GM21576 (cell line): ENCODE measurements at regions not wholly inside any gene's neighbourhood (a gene's known extent, or its start where the extent isn't known, plus 50 kb on each side); places are given as distances from the start of the nearest gene placed in this dataset.

Experiments
- ATAC-seq: cut with Tn5 transposase; IDR thresholded peaks from one replicate; pipeline ENCODE4 v1.9.1; 2021; ENCODE audit warnings: mild to moderate bottlenecking, moderate library complexity; ENCODE audit not compliant: unreplicated experiment

DNA sequence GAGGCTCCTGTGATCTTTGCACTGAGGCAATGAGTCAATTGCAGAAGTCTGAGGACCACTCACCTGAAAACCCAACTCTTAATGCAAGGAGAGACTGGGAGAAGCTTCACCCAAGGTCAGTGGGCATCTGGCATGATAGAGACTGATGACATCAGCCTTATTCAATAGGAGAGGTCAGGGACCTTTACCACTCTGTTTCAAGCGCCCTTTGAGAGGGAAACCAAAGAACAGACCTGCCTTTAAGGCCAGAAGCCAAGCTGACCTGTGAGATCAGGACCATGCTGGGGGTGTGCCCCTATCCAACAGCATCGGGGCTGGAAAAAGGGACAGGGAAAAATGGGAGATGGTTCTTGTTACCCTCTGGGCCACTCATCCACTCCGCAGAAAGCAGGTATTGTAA lies 83.3 kb upstream of the FOXN3 start:
- ATAC-seq: no peak

GRCh38 chr14:89498878-89499277 lies 81.8 kb upstream of the FOXN3 start:
- no peak for ATAC-seq

DNA sequence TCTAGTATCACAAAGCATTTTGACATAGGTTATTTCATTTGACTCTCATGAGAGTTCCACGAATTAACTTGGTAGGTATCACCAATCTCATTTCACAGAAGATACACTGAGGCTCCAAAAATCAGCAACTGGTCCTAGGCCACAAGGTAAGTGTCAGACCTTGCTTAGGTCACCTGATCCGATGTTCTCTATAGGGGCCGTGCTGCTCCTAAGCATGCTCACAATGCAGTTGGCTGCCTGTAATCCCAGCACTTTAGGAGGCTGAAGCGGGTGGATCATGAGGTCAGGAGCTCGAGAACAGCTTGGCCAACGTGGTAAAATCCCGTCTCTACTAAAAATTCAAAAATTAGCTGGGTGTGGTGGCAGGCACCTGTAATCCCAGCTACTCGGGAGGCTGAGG lies 78.7 kb upstream of the FOXN3 start:
- ATAC-seq: no peak

DNA sequence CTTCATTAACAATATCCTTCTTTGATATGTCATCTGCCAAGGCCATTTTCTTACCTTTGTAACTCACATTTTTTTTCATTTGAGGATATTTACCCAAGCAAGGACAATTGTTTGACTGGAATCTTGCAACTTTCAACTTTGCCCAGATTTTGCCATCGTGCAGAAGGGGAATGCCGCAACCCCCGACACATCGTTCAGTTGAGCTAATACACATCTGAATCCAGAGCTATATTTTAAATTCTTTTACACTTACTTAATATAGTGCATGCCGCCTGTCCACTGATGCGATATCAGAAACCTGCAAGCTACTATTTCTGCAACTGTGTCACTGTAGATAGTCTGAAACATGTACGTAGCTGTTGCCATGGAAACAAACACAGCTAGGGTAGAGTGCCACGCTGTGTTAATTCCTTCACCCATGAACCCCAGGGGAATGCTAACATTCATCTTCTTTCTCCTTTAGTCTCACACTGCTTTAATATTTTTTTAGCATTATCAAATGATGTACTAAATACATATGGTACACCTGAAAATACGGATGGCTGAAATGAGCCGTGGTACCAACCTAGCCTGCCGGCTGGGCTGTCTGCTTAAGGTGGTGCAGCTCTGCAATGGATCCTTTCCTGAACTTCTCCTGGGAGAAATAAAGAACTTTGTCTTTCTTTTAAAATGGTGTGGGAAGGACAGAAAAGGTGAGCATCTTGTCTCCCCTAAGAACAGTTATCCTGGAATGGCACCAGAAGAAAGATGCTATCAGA lies 77.0 kb upstream of the FOXN3 start:
- peak; percentile 95 for ATAC-seq

DNA sequence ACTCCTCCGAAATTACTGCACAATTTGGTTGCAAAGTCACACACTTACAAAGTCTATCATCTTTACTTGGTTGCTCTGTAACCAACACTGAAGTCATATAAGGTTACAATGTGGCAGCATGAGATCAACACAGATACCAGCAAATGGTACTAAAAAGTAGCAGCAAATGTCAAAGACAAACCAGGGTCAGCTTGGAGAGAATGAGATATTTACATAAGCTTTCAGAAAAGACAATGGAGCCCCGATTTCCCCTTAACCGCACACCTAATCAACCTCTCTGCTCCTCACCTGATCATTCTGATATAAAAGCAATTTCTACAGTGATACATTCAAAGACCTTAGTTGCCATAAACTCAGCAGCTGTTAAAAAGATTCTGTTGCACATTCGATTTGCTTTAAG lies 76.4 kb upstream of the FOXN3 start:
- ATAC-seq: no peak

GRCh38 chr14:89491711-89492381 lies 74.8 kb upstream of the FOXN3 start:
- ATAC-seq: no peak

- no peak for ATAC-seq
Measured at GRCh38 chr14:89490466-89490865, 73.4 kb upstream of the FOXN3 start.

GRCh38 chr14:89489761-89490437 lies 72.9 kb upstream of the FOXN3 start:
- no peak for ATAC-seq

DNA sequence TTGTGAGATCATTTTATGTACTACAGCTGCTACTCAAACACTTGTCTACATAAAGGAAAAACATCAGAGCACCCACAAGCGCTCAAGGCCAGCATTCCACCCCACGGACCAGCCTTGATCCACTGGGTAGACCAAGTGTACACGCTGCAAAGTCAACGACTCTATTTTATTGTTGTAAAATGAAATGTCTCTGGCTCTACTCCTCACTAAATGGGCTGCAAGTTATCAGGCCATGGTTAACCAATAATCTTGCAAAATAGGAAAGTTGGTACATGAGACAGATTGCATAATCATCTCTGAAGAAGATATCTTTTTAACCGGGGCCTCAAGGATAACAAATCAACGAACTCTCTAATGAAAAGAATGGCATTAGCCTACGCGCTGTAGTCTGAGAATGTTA lies 69.9 kb upstream of the FOXN3 start:
- ATAC-seq: no peak

DNA sequence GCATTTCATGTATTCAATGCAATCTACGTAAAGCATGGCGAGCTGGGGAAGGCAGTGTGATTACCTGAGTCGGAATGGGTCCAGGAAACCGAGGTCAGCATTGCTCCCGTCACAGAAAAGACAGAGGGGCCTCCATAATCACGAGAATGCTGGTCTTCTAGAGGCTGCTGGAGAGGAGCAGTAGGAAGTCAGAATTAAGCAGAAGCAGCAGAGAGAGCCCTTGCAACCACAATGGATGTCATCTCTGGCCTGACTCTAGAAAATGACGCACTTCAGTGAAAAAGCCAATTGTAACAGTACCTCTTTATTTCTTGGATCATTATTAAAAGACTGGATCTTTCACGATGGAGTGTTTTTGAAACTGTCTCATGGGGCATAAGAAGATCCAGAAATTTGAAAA lies 69.5 kb upstream of the FOXN3 start:
- ATAC-seq: no peak

- ATAC-seq: no peak
Measured at GRCh38 chr14:89485264-89485663, 68.2 kb upstream of the FOXN3 start.

DNA sequence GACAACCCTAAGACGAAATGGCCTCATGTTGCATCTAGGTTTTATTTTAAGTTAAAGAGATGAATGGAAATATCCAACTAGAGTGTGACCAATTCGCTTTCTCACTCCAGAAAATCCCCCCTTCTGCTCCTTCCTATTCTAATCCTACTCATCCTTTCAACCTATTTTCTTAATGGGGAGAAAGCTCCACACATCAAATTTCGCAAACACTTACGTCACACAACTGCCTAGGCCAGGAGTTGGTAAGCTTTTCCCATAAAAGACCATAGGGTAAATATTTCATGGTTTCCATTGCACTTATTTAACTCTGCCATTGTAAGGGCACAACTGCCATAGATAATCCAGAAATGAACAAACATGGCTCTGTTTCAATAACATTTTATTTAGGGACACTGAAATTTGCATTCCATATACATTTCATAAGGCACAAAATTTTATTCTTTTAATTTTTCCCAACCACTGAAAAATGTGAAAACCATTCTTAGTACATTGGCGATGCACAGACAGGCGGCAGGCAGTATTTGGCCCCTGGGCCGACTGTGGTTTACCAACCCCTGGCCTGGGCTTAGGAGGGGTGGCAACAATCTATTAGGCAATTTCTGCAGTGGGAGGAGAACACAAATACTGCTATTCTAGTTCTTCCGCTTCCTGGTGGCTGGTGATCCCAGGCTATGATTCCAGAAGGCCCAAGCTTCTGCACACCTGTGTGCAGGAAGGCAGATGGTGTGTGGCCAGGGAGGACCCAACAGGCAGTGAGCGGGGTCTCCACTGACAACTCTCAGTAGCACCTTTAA lies 67.2 kb upstream of the FOXN3 start:
- no peak for ATAC-seq

DNA sequence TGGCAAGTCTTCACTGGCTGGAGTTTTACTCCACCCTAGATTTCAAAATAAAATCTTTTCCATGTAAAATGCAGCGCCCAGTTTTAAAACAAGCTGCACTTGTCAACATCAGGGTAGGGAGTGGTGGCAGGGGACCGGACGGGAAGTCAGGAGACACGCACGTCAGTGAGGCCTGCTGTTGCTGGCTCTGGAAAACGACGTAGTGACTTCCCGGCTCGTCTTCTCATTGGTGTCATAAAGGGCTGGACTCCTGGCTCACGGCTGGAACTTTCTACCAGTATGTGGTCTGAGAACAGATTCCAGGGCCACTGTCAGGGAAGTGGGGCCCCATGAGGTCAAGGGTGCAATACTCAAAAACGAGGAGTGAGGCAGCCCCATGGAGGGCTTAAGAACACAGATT lies 64.2 kb upstream of the FOXN3 start:
- ATAC-seq: no peak

- ATAC-seq: no peak
Measured at GRCh38 chr14:89480278-89480677, 63.2 kb upstream of the FOXN3 start.

DNA sequence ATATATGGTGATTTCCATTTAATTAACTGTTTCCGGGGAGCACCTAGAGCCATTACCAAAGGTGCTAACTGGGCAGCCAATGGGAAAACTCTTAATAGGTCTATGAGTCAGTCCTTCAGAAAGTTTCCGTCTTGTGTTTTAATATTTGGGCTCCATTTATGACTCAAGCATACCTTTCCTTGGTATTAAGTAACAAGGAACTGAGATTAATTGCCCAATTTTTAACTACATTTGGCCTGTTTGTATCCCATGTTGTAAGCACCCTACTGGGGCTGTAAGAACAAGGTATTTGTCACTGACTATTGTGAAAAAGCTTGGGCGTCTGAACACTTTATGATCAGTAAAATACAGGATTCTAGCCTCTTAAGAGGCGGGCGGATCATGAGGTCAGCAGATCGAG lies 62.8 kb upstream of the FOXN3 start:
- ATAC-seq: no peak

- ATAC-seq: no peak
Measured at GRCh38 chr14:89477391-89477790, 60.4 kb upstream of the FOXN3 start.

DNA sequence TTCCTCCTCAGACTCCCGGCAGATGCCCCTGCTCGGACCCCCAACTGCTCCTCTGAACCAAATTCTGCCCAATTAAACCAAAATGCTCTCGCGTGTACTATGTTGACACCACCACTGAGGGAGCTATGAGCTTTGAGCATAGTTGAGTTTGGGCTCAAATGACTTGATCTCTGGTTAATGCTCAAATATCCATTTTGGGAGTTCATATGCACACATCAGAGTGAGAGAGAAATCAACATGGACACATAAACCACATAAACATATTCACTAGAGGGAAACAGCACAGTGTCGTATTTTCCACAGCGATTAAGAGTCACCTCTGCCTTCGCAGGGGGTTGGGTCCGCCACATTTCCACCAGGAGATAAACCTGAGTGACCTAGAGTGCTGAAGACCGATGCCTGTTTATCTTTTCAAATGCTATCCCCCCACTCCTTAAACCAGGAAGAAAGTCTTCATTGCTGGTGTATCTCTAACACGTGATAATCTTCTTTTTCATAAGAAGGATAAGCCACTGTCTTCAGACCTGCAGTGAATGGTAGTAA lies 59.4 kb upstream of the FOXN3 start:
- no peak for ATAC-seq

DNA sequence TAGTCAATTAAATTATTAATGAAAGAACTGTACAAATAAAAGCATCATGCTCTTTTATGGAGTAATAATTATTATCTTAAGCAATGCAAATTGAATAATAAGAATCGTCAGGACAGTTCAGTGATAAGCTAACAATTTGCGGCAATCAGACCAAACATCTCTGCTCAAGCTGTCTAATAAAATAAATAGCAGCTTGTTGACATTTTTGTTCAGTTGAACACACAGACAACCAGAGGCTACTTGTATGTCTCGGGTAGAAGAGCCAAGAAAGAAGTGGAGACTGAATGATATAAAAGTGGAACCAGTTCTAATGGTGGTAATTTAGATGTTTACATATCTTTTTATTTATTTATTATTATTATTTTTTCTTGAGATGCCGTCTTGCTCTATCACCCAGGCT lies 57.4 kb upstream of the FOXN3 start:
- ATAC-seq: no peak

GRCh38 chr14:89473989-89474388 lies 57.0 kb upstream of the FOXN3 start:
- ATAC-seq: no peak

GRCh38 chr14:89473569-89473968 lies 56.5 kb upstream of the FOXN3 start:
- ATAC-seq: no peak

GRCh38 chr14:89470401-89470800 lies 53.4 kb upstream of the FOXN3 start:
- ATAC-seq: no peak
